PC-3 (cell line): ENCODE measurements at regions not wholly inside any gene's neighbourhood (a gene's known extent, or its start where the extent isn't known, plus 50 kb on each side); places are given as distances from the start of the nearest gene placed in this dataset.
A peak's percentile ranks its signal among the peaks of the same experiment; 100 is the strongest.

ENCODE experiments used
- ATAC-seq: fragments of 200-7000 bp; cut with Tn5 transposase; 2 replicates; pipeline ENCODE4 v1.9.1; 2020; ENCODE audit warnings: mild to moderate bottlenecking, moderate library complexity
- BruUV-seq: library from RNA; stranded (reverse); fragments of 400-500 nt; replicated peaks from 2 replicates; lab custom pipeline; 2021; lab: Mats Ljungman, UMichigan
- CTCF ChIA-PET: fragments of 300-600 bp; sonication (Branson Sonifier 250); formaldehyde crosslinking; loops from one replicate; lab custom pipeline; 2022; ENCODE audit warnings: antibody characterized with exemption; lab: Charles Lee
- POLR2A ChIA-PET: fragments of 300-600 bp; sonication (Branson Sonifier 250); formaldehyde crosslinking; loops from one replicate; lab custom pipeline; 2022; ENCODE audit warnings: antibody characterized with exemption; ENCODE audit not compliant: unreplicated experiment; lab: Charles Lee
- DNase-seq: peaks from one replicate; pipeline ENCODE4 v3.0.0-alpha.2; 2015
- H2AFZ ChIP-seq: fragments of 300-600 bp; sonication (generic); 2 replicates; pipeline ENCODE4 v1.6.0; 2016; ENCODE audit warnings: antibody characterized with exemption, low read length
- H3F3A ChIP-seq: fragments of 300-600 bp; sonication (generic); one replicate; pipeline ENCODE4 v1.6.0; 2017; ENCODE audit warnings: antibody characterized with exemption, low read length, control low read depth, mild to moderate bottlenecking; ENCODE audit not compliant: unreplicated experiment
- H3K27ac ChIP-seq: fragments of 300-600 bp; sonication (generic); 2 replicates; pipeline ENCODE4 v1.5.1; 2016; ENCODE audit warnings: mild to moderate bottlenecking, low read length
- H3K27me3 ChIP-seq: fragments of 300-600 bp; sonication (generic); 2 replicates; pipeline ENCODE4 v1.6.1; 2016; ENCODE audit warnings: low read length, mixed read lengths
- H3K36me3 ChIP-seq: fragments of 300-600 bp; sonication (generic); 2 replicates; pipeline ENCODE4 v1.6.1; 2016; ENCODE audit warnings: low read depth, mixed run types, low read length, mixed read lengths
- H3K4me1 ChIP-seq: fragments of 300-600 bp; sonication (generic); 2 replicates; pipeline ENCODE4 v1.5.1; 2016; ENCODE audit warnings: low read length; ENCODE audit not compliant: insufficient read depth
- H3K4me2 ChIP-seq: fragments of 300-600 bp; sonication (generic); 2 replicates; pipeline ENCODE4 v1.6.0; 2016; ENCODE audit warnings: low read length
- H3K4me3 ChIP-seq: fragments of 300-600 bp; sonication (generic); 2 replicates; pipeline ENCODE4 v1.5.1; 2016; ENCODE audit warnings: mild to moderate bottlenecking, low read length, mixed read lengths
- H3K79me2 ChIP-seq: fragments of 300-600 bp; sonication (generic); 2 replicates; pipeline ENCODE4 v1.6.1; 2017; ENCODE audit warnings: low read length, mixed read lengths
- H3K9ac ChIP-seq: fragments of 300-600 bp; sonication (generic); 2 replicates; pipeline ENCODE4 v1.6.0; 2016; ENCODE audit warnings: mild to moderate bottlenecking, low read length
- H3K9me2 ChIP-seq: fragments of 300-600 bp; sonication (generic); replicated peaks from 2 replicates; pipeline ENCODE4 v1.6.1; 2016; ENCODE audit warnings: mixed run types, low read length, mixed read lengths
- H3K9me3 ChIP-seq: fragments of 300-600 bp; sonication (generic); 2 replicates; pipeline ENCODE4 v1.6.1; 2016; ENCODE audit warnings: low read length, mixed read lengths
- H4K20me1 ChIP-seq: fragments of 300-600 bp; sonication (generic); 2 replicates; pipeline ENCODE4 v1.6.1; 2016; ENCODE audit warnings: low read length, mixed read lengths
- CTCF ChIP-seq: fragments of 300-600 bp; sonication (generic); conservative IDR thresholded peaks from 2 replicates; pipeline ENCODE4 v1.5.1; 2017; ENCODE audit warnings: antibody characterized with exemption, low read depth, mild to moderate bottlenecking, low read length
- EZH2 ChIP-seq: fragments of 300-600 bp; sonication (generic); IDR thresholded peaks from one replicate; pipeline ENCODE4 v1.6.1; 2017; ENCODE audit warnings: antibody characterized with exemption, mild to moderate bottlenecking, low read length; ENCODE audit not compliant: unreplicated experiment
- EZH2phosphoT487 ChIP-seq: fragments of 300-600 bp; sonication (generic); IDR thresholded peaks from 2 replicates; pipeline ENCODE4 v1.6.1; 2018; ENCODE audit warnings: mild to moderate bottlenecking, antibody characterized with exemption, low read length, borderline replicate concordance
- intact Hi-C: fragments of 100-400 bp; cut with micrococcal nuclease; formaldehyde crosslinking; loops from 2 replicates; pipeline ENCODE4 v1.9.0; 2023

DNA sequence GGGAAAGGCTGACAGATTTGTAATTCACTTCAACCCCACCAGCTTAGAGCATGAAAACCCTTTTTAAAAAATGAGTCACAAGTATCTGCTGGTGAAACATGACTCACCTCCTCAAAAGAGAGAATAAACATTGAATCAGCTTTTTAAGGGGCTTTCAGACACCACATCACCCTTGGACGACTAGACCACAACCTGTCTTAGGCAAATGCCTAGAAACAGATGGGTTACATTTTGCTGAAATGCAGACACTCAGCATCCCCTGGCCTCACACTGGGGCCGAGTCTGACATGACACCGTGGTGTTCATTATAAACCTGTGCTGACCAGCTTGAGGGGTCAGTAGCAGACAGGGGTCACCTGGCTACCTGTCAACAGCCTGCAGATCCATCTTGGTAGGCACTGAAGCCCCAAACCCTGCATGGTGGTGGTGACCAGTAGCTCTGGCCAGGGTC, 175.3 kb upstream of the CST7 start:
- POLR2A ChIA-PET = no interaction called here
- TF ChIP-seq CTCF (no peak), EZH2phosphoT487 (no peak), EZH2 (no peak)
- peaks cover 39% of the 10 kb centered on the region for H3K4me1 ChIP-seq
- intact Hi-C loops = no loop called here
- no peaks in the 10 kb centered on the region for H4K20me1 ChIP-seq
- ATAC-seq (peak; percentile 91), DNase-seq (peak; percentile 95)
- peak overlapping the region; percentile 77 for H3K4me2 ChIP-seq
- CTCF ChIA-PET = no interaction called here
- H3K9ac ChIP-seq = no peak overlapping the region
- H2AFZ ChIP-seq = no peak overlapping the region
- H3K79me2 ChIP-seq = no peaks in the 10 kb centered on the region
- peak overlapping the region; percentile 5; the same call in 1 of the 2 replicates for H3K4me3 ChIP-seq
- H3K27me3 ChIP-seq = 0 out of 2 replicates have a peak, but pooled peaks cover 2% of the 10 kb centered on the region
- H3K9me2 ChIP-seq = no peaks in the 10 kb centered on the region
- no peaks in the 10 kb centered on the region for H3K36me3 ChIP-seq
- peak overlapping the region; percentile 78 for H3K27ac ChIP-seq
- H3F3A ChIP-seq = no peaks in the 10 kb centered on the region
- no TSS peak for BruUV-seq
- no peaks in the 10 kb centered on the region for H3K9me3 ChIP-seq

DNA sequence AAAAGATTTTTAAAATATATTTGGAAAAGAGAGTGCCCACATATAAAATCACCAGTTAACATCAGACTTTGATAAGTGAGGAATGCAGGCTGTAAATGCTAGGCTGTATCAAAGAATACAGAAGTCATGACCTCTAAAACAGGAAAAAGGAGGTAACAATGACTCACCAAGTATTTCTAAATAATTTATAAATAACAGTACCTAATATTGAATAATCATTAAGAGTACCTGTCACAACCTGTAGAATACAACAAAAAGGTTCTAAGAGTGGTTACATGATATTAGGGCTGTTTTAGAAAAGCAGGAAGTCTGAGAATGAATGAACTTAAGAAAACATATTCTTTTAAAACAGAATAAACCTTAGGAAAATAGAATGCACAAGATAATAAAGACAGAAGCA, 173.1 kb upstream of the CST7 start:
- H3K9me3 ChIP-seq = no peaks in the 10 kb centered on the region
- POLR2A ChIA-PET = no interaction called here
- CTCF ChIA-PET = no interaction called here
- intact Hi-C loops = no loop called here
- peaks cover 11% of the 10 kb centered on the region; the same call in 1 of the 2 replicates for H3K27me3 ChIP-seq
- DNase-seq = no peak
- ATAC-seq = no peak
- H3F3A ChIP-seq = no peaks in the 10 kb centered on the region
- peaks cover 45% of the 10 kb centered on the region for H3K4me1 ChIP-seq
- no peaks in the 10 kb centered on the region for H3K79me2 ChIP-seq
- H3K27ac ChIP-seq = no peak overlapping the region
- H3K36me3 ChIP-seq = no peaks in the 10 kb centered on the region
- H3K9me2 ChIP-seq = no peaks in the 10 kb centered on the region
- no TSS peak for BruUV-seq
- no peak overlapping the region for H2AFZ ChIP-seq
- no peaks in the 10 kb centered on the region for H4K20me1 ChIP-seq
- H3K9ac ChIP-seq = no peak overlapping the region
- TF ChIP-seq EZH2phosphoT487 (no peak), EZH2 (no peak), CTCF (no peak)
- H3K4me2 ChIP-seq = no peak overlapping the region
- no peak overlapping the region for H3K4me3 ChIP-seq

GRCh38 chr20:24776755-24777271, 172.3 kb upstream of the CST7 start:
- TF ChIP-seq CTCF (no peak), EZH2 (no peak), EZH2phosphoT487 (no peak)
- peaks cover 11% of the 10 kb centered on the region; the same call in 1 of the 2 replicates for H3K27me3 ChIP-seq
- peaks cover 41% of the 10 kb centered on the region for H3K4me1 ChIP-seq
- H3K4me3 ChIP-seq = no peak overlapping the region
- no peak overlapping the region for H2AFZ ChIP-seq
- no peaks in the 10 kb centered on the region for H3K9me2 ChIP-seq
- ATAC-seq (no peak), DNase-seq (no peak)
- no peaks in the 10 kb centered on the region for H3K79me2 ChIP-seq
- POLR2A ChIA-PET = no interaction called here
- H3K27ac ChIP-seq = no peak overlapping the region
- no TSS peak for BruUV-seq
- no peak overlapping the region for H3K4me2 ChIP-seq
- H3F3A ChIP-seq = no peaks in the 10 kb centered on the region
- H3K9ac ChIP-seq = no peak overlapping the region
- CTCF ChIA-PET = no interaction called here
- intact Hi-C loops = no loop called here
- H4K20me1 ChIP-seq = no peaks in the 10 kb centered on the region
- H3K9me3 ChIP-seq = no peaks in the 10 kb centered on the region
- H3K36me3 ChIP-seq = no peaks in the 10 kb centered on the region
